ENCODE measurements at regions not wholly inside any gene's neighbourhood (a gene's known extent, or its start where the extent isn't known, plus 50 kb on each side); places are given as distances from the start of the nearest gene placed in this dataset.

DNA sequence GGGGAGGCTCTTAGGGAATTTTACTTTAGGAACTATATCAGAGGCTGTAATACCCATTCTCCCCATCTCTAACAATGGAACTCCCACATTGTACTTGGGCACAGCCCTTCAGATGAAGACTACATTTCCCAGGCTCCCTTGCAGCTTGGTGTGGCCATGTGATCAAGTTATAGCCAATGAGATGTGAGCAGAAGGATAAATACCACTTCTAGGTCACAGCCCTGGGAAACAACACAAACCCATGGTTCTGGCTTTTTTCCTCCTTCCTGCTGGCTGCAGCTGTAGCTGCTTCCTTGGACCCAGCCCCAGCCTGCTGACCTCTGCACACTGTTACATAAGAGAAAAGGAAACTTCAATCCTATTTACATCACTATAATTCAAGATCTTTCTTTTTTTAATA, 445.9 kb upstream of the JARID2 start:
- H3K27ac ChIP-seq (ENCODE audit: control insufficient read depth, insufficient read depth) = no peak overlapping the region
- CTCF ChIA-PET = no interaction called here
- peak; percentile 34 for DNase-seq (ENCODE audit: low read depth, low spot score)

More for the DNA sequence above, 445.9 kb upstream of the JARID2 start:
- no peaks in the 10 kb centered on the region for H3K36me3 ChIP-seq (ENCODE audit: control insufficient read depth in 2 of 2, insufficient read depth in 2 of 2, low read length in 1 of 2)
- no peaks in the 10 kb centered on the region for H3K4me1 ChIP-seq (ENCODE audit: control insufficient read depth, insufficient read depth, low read length)
- ChIA-PET POLR2A (no interaction called here), RAD21 (ENCODE audit: unreplicated experiment) (interaction anchor here (0.6 kb wide), 1 partner anchor 52 kb away, joined by 3 read pairs; no protein-coding TSS in a partner anchor), SMC1A (ENCODE audit: uncharacterized antibody, unreplicated experiment) (interaction anchor here (1.1 to 2.0 kb wide), 2 partner anchors 10 to 11 kb away, joined by 3 to 4 read pairs; no protein-coding TSS in a partner anchor)
- no peaks in the 10 kb centered on the region for H4K20me1 ChIP-seq (ENCODE audit: control insufficient read depth, insufficient read depth)
- no peaks in the 10 kb centered on the region for H3K79me2 ChIP-seq (ENCODE audit: control insufficient read depth, insufficient read depth, low read length)
- H3K27me3 ChIP-seq (replicated peaks in 1 of 2; ENCODE audit: control insufficient read depth in 2 of 2, insufficient read depth in 2 of 2, low read length in 1 of 2) = no peaks in the 10 kb centered on the region; a peak in 1 of 4 replicates
- no peak overlapping the region for H2AFZ ChIP-seq (ENCODE audit: control insufficient read depth, low read depth, low read length)
- peak; percentile 99 for ATAC-seq
- intact Hi-C loops (cut with micrococcal nuclease; ENCODE audit: unreplicated experiment) (no loop called here), in situ Hi-C loops (cut with MboI) (no loop called here)
- no peaks in the 10 kb centered on the region; the same call in 2 of the 3 replicates for H3K9me3 ChIP-seq (replicated peaks; ENCODE audit: control insufficient read depth, insufficient read depth, low read length)
- FAIRE-seq = peak; percentile 68
- BruUV-seq (replicated peaks) = no TSS peak
- TF ChIP-seq YY1 (IDR thresholded peaks at IDR 0.05; ENCODE audit: low read depth, low read length) = 0 out of 2 replicates have a peak, but pooled peaks have one; percentile 39
- TF ChIP-seq ATF3 (IDR thresholded peaks at IDR 0.05; ENCODE audit: borderline replicate concordance, extremely low read depth, low read depth, low read length) = peak; percentile 83
- TF ChIP-seq NFYB (IDR thresholded peaks at IDR 0.05; ENCODE audit: insufficient read depth, low read depth, low read length) = peak; percentile 57; the same call in 1 of the 2 replicates
- no peak for TF ChIP-seq NKRF (conservative IDR thresholded peaks at IDR 0.05)
- TF ChIP-seq, protein P1, sequence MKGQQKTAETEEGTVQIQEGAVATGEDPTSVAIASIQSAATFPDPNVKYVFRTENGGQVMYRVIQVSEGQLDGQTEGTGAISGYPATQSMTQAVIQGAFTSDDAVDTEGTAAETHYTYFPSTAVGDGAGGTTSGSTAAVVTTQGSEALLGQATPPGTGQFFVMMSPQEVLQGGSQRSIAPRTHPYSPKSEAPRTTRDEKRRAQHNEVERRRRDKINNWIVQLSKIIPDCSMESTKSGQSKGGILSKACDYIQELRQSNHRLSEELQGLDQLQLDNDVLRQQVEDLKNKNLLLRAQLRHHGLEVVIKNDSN (IDR thresholded peaks at IDR 0.05; ENCODE audit: borderline replicate concordance, extremely low read length, insufficient read depth, low read depth, low read length) = peak; percentile 87
- TF ChIP-seq, protein P2, sequence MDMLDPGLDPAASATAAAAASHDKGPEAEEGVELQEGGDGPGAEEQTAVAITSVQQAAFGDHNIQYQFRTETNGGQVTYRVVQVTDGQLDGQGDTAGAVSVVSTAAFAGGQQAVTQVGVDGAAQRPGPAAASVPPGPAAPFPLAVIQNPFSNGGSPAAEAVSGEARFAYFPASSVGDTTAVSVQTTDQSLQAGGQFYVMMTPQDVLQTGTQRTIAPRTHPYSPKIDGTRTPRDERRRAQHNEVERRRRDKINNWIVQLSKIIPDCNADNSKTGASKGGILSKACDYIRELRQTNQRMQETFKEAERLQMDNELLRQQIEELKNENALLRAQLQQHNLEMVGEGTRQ (IDR thresholded peaks at IDR 0.05; ENCODE audit: borderline replicate concordance, low read depth, low read length) = peak; percentile 70
- TF ChIP-seq RAD51 (IDR thresholded peaks at IDR 0.05) = peak; percentile 79
- TF ChIP-seq JUND (IDR thresholded peaks at IDR 0.05; ENCODE audit: low read depth, low read length) = no peak
- TF ChIP-seq PAX8 (IDR thresholded peaks at IDR 0.05) = no peak
- TF ChIP-seq EZH2 (IDR thresholded peaks at IDR 0.05; ENCODE audit: borderline replicate concordance, control insufficient read depth, low read depth, low read length) = no peak
- peak; percentile 81 for TF ChIP-seq HCFC1 (IDR thresholded peaks at IDR 0.05; ENCODE audit: low read length)
- no peak for TF ChIP-seq MEF2A (IDR thresholded peaks at IDR 0.05; ENCODE audit: insufficient read depth, low read depth, low read length)
- TF ChIP-seq SIX5 (IDR thresholded peaks at IDR 0.05; ENCODE audit: low read depth, low read length, severe bottlenecking) = peak; percentile 81
- TF ChIP-seq, protein P3, sequence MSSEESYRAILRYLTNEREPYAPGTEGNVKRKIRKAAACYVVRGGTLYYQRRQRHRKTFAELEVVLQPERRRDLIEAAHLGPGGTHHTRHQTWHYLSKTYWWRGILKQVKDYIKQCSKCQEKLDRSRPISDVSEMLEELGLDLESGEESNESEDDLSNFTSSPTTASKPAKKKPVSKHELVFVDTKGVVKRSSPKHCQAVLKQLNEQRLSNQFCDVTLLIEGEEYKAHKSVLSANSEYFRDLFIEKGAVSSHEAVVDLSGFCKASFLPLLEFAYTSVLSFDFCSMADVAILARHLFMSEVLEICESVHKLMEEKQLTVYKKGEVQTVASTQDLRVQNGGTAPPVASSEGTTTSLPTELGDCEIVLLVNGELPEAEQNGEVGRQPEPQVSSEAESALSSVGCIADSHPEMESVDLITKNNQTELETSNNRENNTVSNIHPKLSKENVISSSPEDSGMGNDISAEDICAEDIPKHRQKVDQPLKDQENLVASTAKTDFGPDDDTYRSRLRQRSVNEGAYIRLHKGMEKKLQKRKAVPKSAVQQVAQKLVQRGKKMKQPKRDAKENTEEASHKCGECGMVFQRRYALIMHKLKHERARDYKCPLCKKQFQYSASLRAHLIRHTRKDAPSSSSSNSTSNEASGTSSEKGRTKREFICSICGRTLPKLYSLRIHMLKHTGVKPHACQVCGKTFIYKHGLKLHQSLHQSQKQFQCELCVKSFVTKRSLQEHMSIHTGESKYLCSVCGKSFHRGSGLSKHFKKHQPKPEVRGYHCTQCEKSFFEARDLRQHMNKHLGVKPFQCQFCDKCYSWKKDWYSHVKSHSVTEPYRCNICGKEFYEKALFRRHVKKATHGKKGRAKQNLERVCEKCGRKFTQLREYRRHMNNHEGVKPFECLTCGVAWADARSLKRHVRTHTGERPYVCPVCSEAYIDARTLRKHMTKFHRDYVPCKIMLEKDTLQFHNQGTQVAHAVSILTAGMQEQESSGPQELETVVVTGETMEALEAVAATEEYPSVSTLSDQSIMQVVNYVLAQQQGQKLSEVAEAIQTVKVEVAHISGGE (CRISPR knock-in tag; IDR thresholded peaks at IDR 0.05) = no peak
- H3K4me2 ChIP-seq (ENCODE audit: control insufficient read depth, insufficient read depth) = no peak overlapping the region
- no peak overlapping the region for H3K9ac ChIP-seq (ENCODE audit: control insufficient read depth, insufficient read depth, low read length)
- no peak overlapping the region for H3K4me3 ChIP-seq

Data from GM12878 (cell line).